H1 (cell line): ENCODE measurements at regions not wholly inside any gene's neighbourhood (a gene's known extent, or its start where the extent isn't known, plus 50 kb on each side); places are given as distances from the start of the nearest gene placed in this dataset.
"Not testable (repeated sequence)": the region's sequence is repeated elsewhere in the genome, so short reads cannot be mapped to it uniquely, and the experiment has no call there.

Source experiments
- CTCF ChIA-PET: fragments of 300-600 bp; sonication (Branson Sonifier 250); formaldehyde crosslinking; loops from one replicate; lab custom pipeline; 2021; ENCODE audit not compliant: partially characterized antibody; lab: Charles Lee
- POLR2A ChIA-PET: fragments of 300-600 bp; sonication (Branson Sonifier 250); formaldehyde crosslinking; loops from one replicate; lab custom pipeline; 2021; ENCODE audit warnings: inconsistent platforms; ENCODE audit not compliant: partially characterized antibody; lab: Charles Lee
- DNase-seq, 2 experiments: peaks; one replicate each; pipeline versions ENCODE4 v3.0.0 to v3.0.0-alpha.2; 2010 to 2022; ENCODE audit warnings: low spot score in 2 of 2, low read depth in 1 of 2, mixed read lengths in 1 of 2
- FAIRE-seq: peaks from 2 replicates; lab custom pipeline; 2011; peaks lifted over from hg19 to GRCh38; lab: Jason Lieb, UNC
- H2AFZ ChIP-seq: 2 replicates; pipeline ENCODE4 v1.8.1; 2012; ENCODE audit warnings: low read length, inconsistent platforms
- H2AK5ac ChIP-seq: 2 replicates; pipeline ENCODE4 v1.6.1; 2013; ENCODE audit warnings: low read depth, low read length
- H2BK120ac ChIP-seq: replicated peaks from 2 replicates; pipeline ENCODE3; 2013; ENCODE audit warnings: low read depth, low read length, inconsistent platforms
- H2BK12ac ChIP-seq: 2 replicates; pipeline ENCODE4 v1.6.1; 2013; ENCODE audit warnings: low read depth, low read length
- H2BK15ac ChIP-seq: 2 replicates; pipeline ENCODE4 v1.6.1; 2013; ENCODE audit warnings: low read length
- H2BK20ac ChIP-seq: 2 replicates; pipeline ENCODE4 v1.6.1; 2013; ENCODE audit warnings: low read length
- H2BK5ac ChIP-seq: 2 replicates; pipeline ENCODE4 v1.6.1; 2013; ENCODE audit warnings: low read depth, low read length
- H3K14ac ChIP-seq: 2 replicates; pipeline ENCODE4 v1.6.1; 2013; ENCODE audit warnings: inconsistent platforms; ENCODE audit not compliant: insufficient read length
- H3K18ac ChIP-seq: 2 replicates; pipeline ENCODE4 v1.6.1; 2013; ENCODE audit warnings: low read length; ENCODE audit errors: extremely low read depth
- H3K23ac ChIP-seq: 2 replicates; pipeline ENCODE4 v1.6.1; 2013; ENCODE audit warnings: inconsistent platforms; ENCODE audit not compliant: insufficient read length
- H3K23me2 ChIP-seq: 2 replicates; pipeline ENCODE4 v1.6.1; 2013; ENCODE audit warnings: low read depth, low read length
- H3K27ac ChIP-seq: 2 replicates; pipeline ENCODE4 v1.6.1; 2011; ENCODE audit warnings: low read depth, low read length, inconsistent platforms
- H3K27me3 ChIP-seq, 4 experiments: replicated peaks in 1 of 4; 1 replicate in 1 of 4; 2 replicates in 3 of 4; pipeline versions ENCODE4 v1.6.1 to v1.8.1; 2011 to 2013; ENCODE audit warnings: low read length in 3 of 4, mild to moderate bottlenecking in 3 of 4, inconsistent platforms in 2 of 4, mixed read lengths in 2 of 4, moderate library complexity in 1 of 4; ENCODE audit not compliant: control insufficient read depth in 3 of 4, insufficient read depth in 3 of 4; ENCODE audit errors: extremely low read depth in 1 of 4
- H3K36me3 ChIP-seq, 4 experiments: 2 replicates each; pipeline versions ENCODE4 v1.6.1 to v1.8.1; 2011 to 2013; ENCODE audit warnings: mild to moderate bottlenecking in 4 of 4, low read length in 3 of 4, moderate library complexity in 2 of 4, control low read depth in 1 of 4, inconsistent platforms in 1 of 4; ENCODE audit not compliant: insufficient read depth in 4 of 4, control insufficient read depth in 2 of 4
- H3K4ac ChIP-seq: replicated peaks from 2 replicates; pipeline ENCODE3; 2013; ENCODE audit warnings: low read length, low read depth, mixed read lengths, inconsistent platforms; ENCODE audit not compliant: insufficient read length
- H3K4me1 ChIP-seq, 4 experiments: replicated peaks in 1 of 4; 1 replicate in 1 of 4; 2 replicates in 3 of 4; pipeline versions ENCODE4 v1.6.1 to v1.8.1; 2011 to 2013; ENCODE audit warnings: low read length in 3 of 4, inconsistent platforms in 2 of 4, mixed read lengths in 1 of 4; ENCODE audit not compliant: insufficient read depth in 4 of 4, control insufficient read depth in 3 of 4
- H3K4me2 ChIP-seq, 2 experiments: 2 replicates each; pipeline versions ENCODE4 v1.6.1 to v1.8.1; 2011 to 2013; ENCODE audit warnings: low read depth in 2 of 2, low read length in 2 of 2, control low read depth in 1 of 2, inconsistent platforms in 1 of 2, mild to moderate bottlenecking in 1 of 2; ENCODE audit not compliant: insufficient read depth in 1 of 2
- H3K4me3 ChIP-seq, 4 experiments: fragments of 200-600, 300-600 bp in 1 of 4; sonication (generic), shearing (Covaris generic), sonication (Bioruptor Twin) in 1 of 4; 2 replicates each; pipeline versions ENCODE4 v1.5.1 to v1.8.1; 2011 to 2016; ENCODE audit warnings: low read length in 4 of 4, low read depth in 3 of 4, control low read depth in 2 of 4, inconsistent platforms in 2 of 4, mild to moderate bottlenecking in 2 of 4, mixed read lengths in 1 of 4, moderate library complexity in 1 of 4; ENCODE audit not compliant: insufficient read depth in 2 of 4; ENCODE audit errors: extremely low read depth in 1 of 4
- H3K56ac ChIP-seq: replicated peaks from 2 replicates; pipeline ENCODE3; 2013; ENCODE audit warnings: low read depth, mild to moderate bottlenecking, mixed read lengths, low read length, inconsistent platforms; ENCODE audit not compliant: insufficient read length
- H3K79me1 ChIP-seq: 2 replicates; pipeline ENCODE4 v1.6.1; 2013; ENCODE audit warnings: low read depth, low read length, control low read depth
- H3K79me2 ChIP-seq, 2 experiments: 2 replicates each; pipeline versions ENCODE4 v1.6.1 to v1.8.1; 2012 to 2013; ENCODE audit warnings: low read length in 2 of 2, mild to moderate bottlenecking in 2 of 2, inconsistent platforms in 1 of 2; ENCODE audit not compliant: insufficient read depth in 2 of 2, control insufficient read depth in 1 of 2
- H3K9ac ChIP-seq, 4 experiments: replicated peaks in 1 of 4; 1 replicate in 1 of 4; 2 replicates in 3 of 4; pipeline versions ENCODE4 v1.6.1 to v1.8.1; 2011 to 2013; ENCODE audit warnings: low read depth in 3 of 4, low read length in 3 of 4, control low read depth in 2 of 4, mild to moderate bottlenecking in 2 of 4, moderate library complexity in 2 of 4, inconsistent platforms in 1 of 4; ENCODE audit errors: extremely low read depth in 1 of 4
- H3K9me3 ChIP-seq, 2 experiments: 2 replicates each; pipeline versions ENCODE4 v1.6.1 to v1.8.1; 2012 to 2013; ENCODE audit warnings: mild to moderate bottlenecking in 2 of 2, moderate library complexity in 2 of 2, control low read depth in 1 of 2, inconsistent platforms in 1 of 2, low read depth in 1 of 2, low read length in 1 of 2, mixed read lengths in 1 of 2; ENCODE audit not compliant: insufficient read depth in 2 of 2
- H4K20me1 ChIP-seq, 2 experiments: replicated peaks in 1 of 2; 2 replicates each; pipeline versions ENCODE3 to v1.8.1; 2011 to 2013; ENCODE audit warnings: inconsistent platforms in 2 of 2, low read length in 2 of 2, mild to moderate bottlenecking in 1 of 2; ENCODE audit not compliant: insufficient read depth in 2 of 2, control insufficient read depth in 1 of 2
- H4K5ac ChIP-seq: 2 replicates; pipeline ENCODE4 v1.6.1; 2013; ENCODE audit warnings: low read length, low read depth, mixed read lengths, inconsistent platforms; ENCODE audit not compliant: insufficient read length
- H4K8ac ChIP-seq: 2 replicates; pipeline ENCODE4 v1.8.0; 2013; ENCODE audit warnings: mild to moderate bottlenecking, moderate library complexity, low read length, inconsistent platforms; ENCODE audit not compliant: insufficient read depth; ENCODE audit errors: extremely low read depth
- H4K91ac ChIP-seq: replicated peaks from 2 replicates; pipeline ENCODE3; 2013; ENCODE audit warnings: low read length, mixed read lengths, inconsistent platforms; ENCODE audit not compliant: insufficient read length
- WGBS, 2 experiments: shearing (Covaris generic) in 1 of 2; methylation state at CpG; one replicate each; pipeline versions ENCODE4 v1.1.6 to v1.1.7; 2013 to 2015; ENCODE audit warnings: low lambda C conversion rate in 2 of 2, mixed read lengths in 2 of 2, inconsistent platforms in 1 of 2, low coverage in 1 of 2, missing lambda C conversion rate in 1 of 2; ENCODE audit not compliant: insufficient replicate concordance in 2 of 2, insufficient coverage in 1 of 2, insufficient read length in 1 of 2; ENCODE audit errors: extremely low coverage in 1 of 2, missing lambda C conversion rate in 1 of 2; 5-methylcytosine and 5-hydroxymethylcytosine counted together

GRCh38 chr9:66779944-66780661, 120.4 kb upstream of the ZNF658 start:
- H3K4me3 ChIP-seq, H2BK12ac ChIP-seq, H4K8ac ChIP-seq, H3K27ac ChIP-seq, FAIRE-seq, H2BK120ac ChIP-seq, H2AK5ac ChIP-seq, H3K14ac ChIP-seq, H3K56ac ChIP-seq, H2AFZ ChIP-seq, POLR2A ChIA-PET, H3K79me1 ChIP-seq, H3K18ac ChIP-seq, H3K9me3 ChIP-seq, H2BK20ac ChIP-seq, H4K5ac ChIP-seq, H3K4ac ChIP-seq, H3K36me3 ChIP-seq, H3K4me2 ChIP-seq, CTCF ChIA-PET, H3K9ac ChIP-seq, H4K20me1 ChIP-seq, H2BK5ac ChIP-seq, H3K23me2 ChIP-seq, H2BK15ac ChIP-seq, DNase-seq, H3K23ac ChIP-seq, H3K27me3 ChIP-seq, H3K79me2 ChIP-seq, H3K4me1 ChIP-seq, H4K91ac ChIP-seq: not testable (repeated sequence)
- WGBS, 2 experiments = no CpG with 5 or more reads among the region's 7 CpGs

GRCh38 chr9:66781240-66781639, 119.3 kb upstream of the ZNF658 start:
- H3K79me1 ChIP-seq, FAIRE-seq, CTCF ChIA-PET, H3K18ac ChIP-seq, H2BK12ac ChIP-seq, H3K27me3 ChIP-seq, H2BK120ac ChIP-seq, H3K14ac ChIP-seq, H2BK20ac ChIP-seq, H3K36me3 ChIP-seq, H3K4ac ChIP-seq, H3K4me1 ChIP-seq, H4K91ac ChIP-seq, H3K79me2 ChIP-seq, POLR2A ChIA-PET, H3K4me3 ChIP-seq, H2AK5ac ChIP-seq, H3K23ac ChIP-seq, H3K4me2 ChIP-seq, H3K9me3 ChIP-seq, H3K23me2 ChIP-seq, H4K5ac ChIP-seq, H2BK15ac ChIP-seq, H4K20me1 ChIP-seq, H2AFZ ChIP-seq, H2BK5ac ChIP-seq, DNase-seq, H3K9ac ChIP-seq, H4K8ac ChIP-seq, H3K27ac ChIP-seq, H3K56ac ChIP-seq: not testable (repeated sequence)
- 0% methylated on average over 1 of the region's 1 CpG; no CpG with 5 or more reads in 1 of the 2 experiments for WGBS, 2 experiments
